K562 (cell line): ENCODE measurements at regions not wholly inside any gene's neighbourhood (a gene's known extent, or its start where the extent isn't known, plus 50 kb on each side); places are given as distances from the start of the nearest gene placed in this dataset.

Experiments
- ATAC-seq: fragments of 200-7000 bp; cut with Tn5 transposase; 3 replicates; pipeline ENCODE4 v1.9.1; 2020; ENCODE audit warnings: moderate library complexity
- BruUV-seq: library from RNA; stranded (reverse); fragments of 400-500 nt; replicated peaks from 2 replicates; lab custom pipeline; 2021; lab: Mats Ljungman, UMichigan
- CTCF ChIA-PET: fragments of 300-600 bp; formaldehyde crosslinking; extraction: SDS; loops from one replicate; lab custom pipeline; 2021; ENCODE audit warnings: low intra/inter-chr PET ratio; lab: Yijun Ruan, JAX
- POLR2A ChIA-PET: fragments of 300-600, 350-650 bp; sonication (Branson Sonifier 250); formaldehyde crosslinking; extraction: SDS; loops from one replicate; lab custom pipeline; 2021; ENCODE audit warnings: antibody characterized with exemption, inconsistent platforms; lab: Yijun Ruan, JAX
- DNase-seq, 4 experiments: peaks; one replicate each; pipeline versions ENCODE4 v3.0.0 to v3.0.0-alpha.2; 2011 to 2018; ENCODE audit warnings: low spot score in 3 of 4, mixed read lengths in 3 of 4; ENCODE audit errors: extremely low read depth in 1 of 4
- FAIRE-seq: peaks from 2 replicates; lab custom pipeline; 2011; peaks lifted over from hg19 to GRCh38; lab: Jason Lieb, UNC
- H2AFZ ChIP-seq: 2 replicates; pipeline ENCODE4 v1.6.0; 2011; ENCODE audit warnings: low read depth, low read length, control low read depth, inconsistent platforms
- H3K27ac ChIP-seq: fragments of 200-600 bp; 3 replicates; pipeline ENCODE4 v1.8.0; 2011; ENCODE audit warnings: low read depth, mild to moderate bottlenecking, control low read depth, inconsistent platforms, low read length, moderate library complexity, mixed read lengths; ENCODE audit errors: extremely low read depth
- H3K27me3 ChIP-seq, 2 experiments: fragments of 300-600 bp in 1 of 2; 2 replicates in 1 of 2; 3 replicates in 1 of 2; pipeline versions ENCODE4 v1.6.0 to v1.8.0; 2011; ENCODE audit warnings: inconsistent platforms in 2 of 2, low read length in 2 of 2, mild to moderate bottlenecking in 1 of 2, mixed read lengths in 1 of 2, moderate library complexity in 1 of 2; ENCODE audit not compliant: control insufficient read depth in 2 of 2, insufficient read depth in 2 of 2
- H3K36me3 ChIP-seq: fragments of 300-600 bp; 3 replicates; pipeline ENCODE4 v1.8.0; 2011; ENCODE audit warnings: mild to moderate bottlenecking, low read length, inconsistent platforms; ENCODE audit not compliant: control insufficient read depth, insufficient read depth
- H3K4me1 ChIP-seq, 2 experiments: fragments of 200-600 bp in 1 of 2; replicated peaks in 1 of 2; 2 replicates in 1 of 2; 3 replicates in 1 of 2; pipeline versions ENCODE4 v1.5.1 to v1.8.0; 2011; ENCODE audit warnings: inconsistent platforms in 2 of 2, low read length in 2 of 2, mild to moderate bottlenecking in 1 of 2, mixed read lengths in 1 of 2, moderate library complexity in 1 of 2; ENCODE audit not compliant: control insufficient read depth in 2 of 2, insufficient read depth in 2 of 2
- H3K4me2 ChIP-seq: 2 replicates; pipeline ENCODE4 v1.6.1; 2011; ENCODE audit warnings: low read length, control low read depth, inconsistent platforms, mixed read lengths; ENCODE audit not compliant: insufficient read depth
- H3K4me3 ChIP-seq: fragments of 200-600 bp; sonication (generic), shearing (Covaris generic); 2 replicates; pipeline ENCODE4 v1.5.1; 2016; ENCODE audit warnings: control low read depth, inconsistent platforms
- H3K79me2 ChIP-seq: fragments of 200-600 bp; 3 replicates; pipeline ENCODE4 v1.8.0; 2011; ENCODE audit warnings: low read length, inconsistent platforms; ENCODE audit not compliant: control insufficient read depth, insufficient read depth
- H3K9ac ChIP-seq, 2 experiments: 2 replicates each; pipeline versions ENCODE4 v1.6.0 to v1.6.1; 2011; ENCODE audit warnings: low read depth in 2 of 2, low read length in 2 of 2, control low read depth in 1 of 2, inconsistent platforms in 1 of 2, mild to moderate bottlenecking in 1 of 2, mixed read lengths in 1 of 2; ENCODE audit not compliant: insufficient read depth in 1 of 2
- H3K9me1 ChIP-seq: one replicate; pipeline ENCODE4 v1.6.0; 2011; ENCODE audit warnings: inconsistent platforms, mild to moderate bottlenecking, low read length, moderate library complexity; ENCODE audit not compliant: control insufficient read depth, insufficient read depth
- H3K9me3 ChIP-seq: replicated peaks from 2 replicates; pipeline ENCODE4 v1.5.1; 2011; ENCODE audit warnings: low read depth, low read length, inconsistent platforms; ENCODE audit not compliant: control insufficient read depth, insufficient read depth
- H4K20me1 ChIP-seq: replicated peaks from 2 replicates; pipeline ENCODE4 v1.6.1; 2011; ENCODE audit warnings: low read length, inconsistent platforms, mixed read lengths; ENCODE audit not compliant: control insufficient read depth, insufficient read depth
- CC2D1A ChIP-seq: fragments of 450-650 bp; IDR thresholded peaks from 2 replicates; pipeline ENCODE4 v1.6.1; 2017; ENCODE audit warnings: mild to moderate bottlenecking
- CREB1 ChIP-seq, 2 experiments: sonication (generic) in 1 of 2; formaldehyde crosslinking in 1 of 2; IDR thresholded peaks; 2 replicates each; pipeline versions ENCODE4 v1.6.1 to v1.8.0; 2012 to 2022; ENCODE audit warnings: inconsistent platforms in 1 of 2, mild to moderate bottlenecking in 1 of 2, missing genetic modification reagents in 1 of 2, moderate library complexity in 1 of 2
- DLX4 ChIP-seq: fragments of 250-450 bp; sonication (Bioruptor Pico); IDR thresholded peaks from 2 replicates; pipeline ENCODE4 v1.6.1; 2021; ENCODE audit warnings: mild to moderate bottlenecking
- FOXM1 ChIP-seq, 2 experiments: fragments of 450-650 bp in 1 of 2; sonication (generic) in 1 of 2; formaldehyde crosslinking in 1 of 2; IDR thresholded peaks; 2 replicates each; pipeline versions ENCODE4 v1.6.1 to v1.9.0; 2017 to 2022; ENCODE audit warnings: low read depth in 2 of 2, mild to moderate bottlenecking in 2 of 2, missing genetic modification reagents in 1 of 2, moderate library complexity in 1 of 2
- HCFC1 ChIP-seq: IDR thresholded peaks from 2 replicates; pipeline ENCODE4 v1.6.1; 2012; ENCODE audit warnings: low read depth, low read length, improper control_type of control experiment
- HMGN3 ChIP-seq: IDR thresholded peaks from 2 replicates; pipeline ENCODE4 v1.6.1; 2011; ENCODE audit warnings: borderline replicate concordance, low read depth, mild to moderate bottlenecking, mixed read lengths, low read length; ENCODE audit not compliant: insufficient read length; ENCODE audit errors: extremely low read depth
- MYC ChIP-seq, 2 experiments: fragments of 250-450 bp in 1 of 2; sonication (Bioruptor Pico) in 1 of 2; IDR thresholded peaks; 2 replicates each; pipeline versions ENCODE4 v1.5.1 to v1.6.1; 2012 to 2021; ENCODE audit warnings: low read depth in 2 of 2, borderline replicate concordance in 1 of 2, improper control_type of control experiment in 1 of 2, low read length in 1 of 2, mild to moderate bottlenecking in 1 of 2, moderate library complexity in 1 of 2
- TARDBP ChIP-seq: fragments of 450-650 bp; IDR thresholded peaks from 2 replicates; pipeline ENCODE4 v1.6.1; 2016
- USF1 ChIP-seq: sonication (generic); formaldehyde crosslinking; IDR thresholded peaks from 2 replicates; pipeline ENCODE4 v1.9.0; 2022; ENCODE audit warnings: mild to moderate bottlenecking, missing genetic modification reagents
- YY1 ChIP-seq, 3 experiments: IDR thresholded peaks; 2 replicates each; pipeline ENCODE4 v1.6.1; 2011; ENCODE audit warnings: low read length in 2 of 3, mild to moderate bottlenecking in 2 of 3, moderate library complexity in 2 of 3, borderline replicate concordance in 1 of 3, control low read depth in 1 of 3, low read depth in 1 of 3; ENCODE audit not compliant: insufficient read depth in 3 of 3, insufficient replicate concordance in 2 of 3, control insufficient read depth in 1 of 3, insufficient read length in 1 of 3; ENCODE audit errors: extremely low read depth in 1 of 3
- ZKSCAN1 ChIP-seq: fragments of 150-350 bp; IDR thresholded peaks from 2 replicates; pipeline ENCODE4 v1.6.1; 2016; ENCODE audit warnings: low read depth, low read length
- ZNF217 ChIP-seq: sonication (generic); formaldehyde crosslinking; IDR thresholded peaks from 2 replicates; pipeline ENCODE4 v1.8.0; 2022; ENCODE audit warnings: mild to moderate bottlenecking, missing genetic modification reagents
- ZNF507 ChIP-seq: conservative IDR thresholded peaks from 2 replicates; pipeline ENCODE4 v1.6.1; 2017; ENCODE audit warnings: missing genetic modification characterization, missing compliant biosample characterization
- ZSCAN29 ChIP-seq: fragments of 450-650 bp; IDR thresholded peaks from 2 replicates; pipeline ENCODE4 v1.6.1; 2017
- WGBS: fragments of 100-300 bp; shearing (Covaris generic); methylation state at CpG from one replicate; pipeline ENCODE4 v1.1.6; 2016; ENCODE audit warnings: low coverage, mixed read lengths; ENCODE audit not compliant: insufficient coverage; ENCODE audit errors: missing lambda C conversion rate; 5-methylcytosine and 5-hydroxymethylcytosine counted together
- in situ Hi-C: fragments of 300-500 bp; cut with MboI; formaldehyde crosslinking; loops from 4 replicates; pipeline ENCODE4 v1.15.0; 2018; ENCODE audit warnings: inconsistent platforms, mixed read lengths
- intact Hi-C: fragments of 100-400 bp; cut with micrococcal nuclease; formaldehyde crosslinking; loops from 2 replicates; pipeline ENCODE4 v1.14.2; 2022
- TF ChIP-seq, protein P1 (sequence below): fragments of 250-450 bp; sonication (Bioruptor Pico); IDR thresholded peaks from 2 replicates; pipeline ENCODE4 v1.5.0; 2021

- in situ Hi-C loops = no loop called here
- POLR2A ChIA-PET = no interaction called here
- CTCF ChIA-PET = no interaction called here
- Histone ChIP-seq H3K4me2 (no peak overlapping the region), H3K4me1 (no peaks in the 10 kb centered on the region), H4K20me1 (no peaks in the 10 kb centered on the region), H3K9me1 (no peaks in the 10 kb centered on the region), H3K79me2 (no peaks in the 10 kb centered on the region), H3K9ac (no peak overlapping the region), H3K27ac (no peak overlapping the region), H3K27me3 (peaks cover 3 to 5% of the 10 kb centered on the region in 2 experiments; a peak in 2 of 5 replicates), H3K9me3 (no peaks in the 10 kb centered on the region), H3K4me3 (no peak overlapping the region), H3K36me3 (no peaks in the 10 kb centered on the region), H2AFZ (no peak overlapping the region)
- FAIRE-seq (no peak), DNase-seq (no peak), ATAC-seq (no peak)
- no TSS peak for BruUV-seq
- intact Hi-C loops = no loop called here
- TF ChIP-seq ZNF217 (CRISPR knock-in tag) = no peak
- TF ChIP-seq DLX4 (CRISPR knock-in tag) = no peak
- no peak for TF ChIP-seq HMGN3
- no peak for TF ChIP-seq MYC (IDR thresholded peaks at IDR 0.05; ENCODE audit: low read depth, low read length)
- no peak for TF ChIP-seq MYC (CRISPR knock-in tag; IDR thresholded peaks at IDR 0.05; ENCODE audit: borderline replicate concordance, low read depth)
- TF ChIP-seq ZKSCAN1 = no peak
- TF ChIP-seq USF1 (CRISPR knock-in tag) = no peak
- TF ChIP-seq CREB1 (IDR thresholded peaks at IDR 0.05) = no peak
- TF ChIP-seq CREB1 (CRISPR knock-in tag; IDR thresholded peaks at IDR 0.05) = no peak
- TF ChIP-seq ZSCAN29 = no peak
- no peak for TF ChIP-seq YY1 (IDR thresholded peaks at IDR 0.05; ENCODE audit: borderline replicate concordance in 1 of 3, control insufficient read depth in 1 of 3, extremely low read depth in 1 of 3, insufficient read depth in 3 of 3, insufficient read length in 1 of 3, insufficient replicate concordance in 2 of 3, low read depth in 1 of 3, low read length in 2 of 3)
- TF ChIP-seq ZNF507 (tag) = no peak
- no peak for TF ChIP-seq FOXM1 (IDR thresholded peaks at IDR 0.05; ENCODE audit: low read depth)
- TF ChIP-seq FOXM1 (CRISPR knock-in tag; IDR thresholded peaks at IDR 0.05; ENCODE audit: low read depth) = no peak
- TF ChIP-seq HCFC1 = no peak
- no peak for TF ChIP-seq CC2D1A
- TF ChIP-seq TARDBP = no peak
- TF ChIP-seq, protein P1, sequence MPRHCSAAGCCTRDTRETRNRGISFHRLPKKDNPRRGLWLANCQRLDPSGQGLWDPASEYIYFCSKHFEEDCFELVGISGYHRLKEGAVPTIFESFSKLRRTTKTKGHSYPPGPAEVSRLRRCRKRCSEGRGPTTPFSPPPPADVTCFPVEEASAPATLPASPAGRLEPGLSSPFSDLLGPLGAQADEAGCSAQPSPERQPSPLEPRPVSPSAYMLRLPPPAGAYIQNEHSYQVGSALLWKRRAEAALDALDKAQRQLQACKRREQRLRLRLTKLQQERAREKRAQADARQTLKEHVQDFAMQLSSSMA = no peak
- 3% methylated on average over 3 of the region's 3 CpGs for WGBS
These were observed 237.6 kb downstream of the CSNK2A3 start for GRCh38 chr11:11115475-11115874.
